NCI-H1694 (cell line): ENCODE measurements at regions not wholly inside any gene's neighbourhood (a gene's known extent, or its start where the extent isn't known, plus 50 kb on each side); places are given as distances from the start of the nearest gene placed in this dataset.

Experiments
- DNase-seq: peaks from one replicate; lab custom pipeline; 2025; lab: John Stamatoyannopoulos, UW

DNA sequence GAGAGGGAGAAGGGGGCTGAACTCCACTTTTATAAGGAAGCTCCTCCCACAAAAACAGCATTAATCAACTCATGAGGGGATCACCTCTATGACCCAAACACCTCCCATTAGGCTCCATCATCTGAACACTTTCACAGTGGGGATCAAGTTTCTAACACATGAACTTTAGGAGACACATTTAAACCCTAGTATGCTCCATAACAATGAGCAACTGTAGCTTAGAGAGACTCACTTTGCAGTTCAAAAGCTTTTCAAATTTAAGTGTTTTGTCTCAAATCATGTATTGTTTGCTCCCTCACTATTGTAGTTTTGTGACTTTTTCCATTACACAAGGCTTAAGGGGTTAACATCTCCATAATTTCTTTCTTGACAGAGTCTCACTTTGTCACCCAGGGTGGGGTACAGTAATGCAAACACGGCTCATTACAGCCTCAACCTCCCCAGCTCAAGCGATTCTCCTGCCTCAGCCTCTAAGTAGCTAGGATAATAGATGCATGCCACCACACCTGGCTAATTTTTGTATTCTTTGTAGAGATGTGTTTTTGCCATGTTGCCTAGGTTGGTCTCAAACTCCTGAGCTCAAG is 352.7 kb upstream of the CDH20 start:
- no peak for DNase-seq

DNA sequence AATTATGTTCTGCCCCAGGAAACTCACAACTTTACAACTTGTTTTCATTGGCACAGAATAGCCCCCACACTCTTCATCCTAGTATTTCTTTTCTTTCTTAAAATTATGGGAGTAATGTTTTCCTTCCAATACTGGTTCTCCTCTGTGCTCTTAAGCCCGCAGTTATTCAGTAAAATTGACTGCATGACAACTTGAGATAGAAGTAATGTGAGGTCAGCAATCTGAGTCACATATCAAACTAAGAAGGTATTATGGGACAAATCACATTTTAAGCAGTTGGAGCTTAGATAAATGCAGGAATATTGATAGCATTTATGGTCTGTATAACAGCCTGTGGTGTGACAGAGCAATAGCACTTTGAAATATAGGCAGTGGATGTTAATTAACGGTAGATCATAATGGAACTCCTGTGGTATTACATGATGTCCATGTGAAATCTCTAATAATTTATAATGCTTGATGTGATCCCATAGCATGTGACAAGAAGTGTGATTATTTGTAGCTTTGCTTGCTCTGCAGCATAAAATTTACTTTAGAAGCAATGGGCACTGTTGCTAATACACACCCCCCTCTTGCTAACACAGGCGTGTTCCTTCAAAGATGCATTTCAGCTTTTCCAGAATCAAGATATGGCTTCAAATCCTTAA is 351.4 kb upstream of the CDH20 start:
- no peak for DNase-seq

DNA sequence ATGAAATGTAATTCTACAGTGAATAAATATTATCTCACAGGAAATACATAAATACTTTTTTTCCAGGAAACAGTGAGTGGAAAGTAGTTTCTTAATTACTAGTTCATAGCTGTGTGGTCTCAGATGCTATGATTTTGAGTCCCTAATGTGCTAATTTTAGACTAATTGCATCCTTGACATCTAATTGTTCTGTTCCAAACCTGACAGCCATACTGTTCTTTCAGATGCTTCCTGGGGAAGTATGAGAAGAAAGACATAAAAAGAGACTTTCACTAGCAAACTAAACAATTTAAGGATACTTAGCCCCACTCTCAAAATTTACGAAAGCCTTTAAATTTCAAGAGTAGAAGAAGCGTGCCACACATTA is 350.9 kb upstream of the CDH20 start:
- no peak for DNase-seq

DNA sequence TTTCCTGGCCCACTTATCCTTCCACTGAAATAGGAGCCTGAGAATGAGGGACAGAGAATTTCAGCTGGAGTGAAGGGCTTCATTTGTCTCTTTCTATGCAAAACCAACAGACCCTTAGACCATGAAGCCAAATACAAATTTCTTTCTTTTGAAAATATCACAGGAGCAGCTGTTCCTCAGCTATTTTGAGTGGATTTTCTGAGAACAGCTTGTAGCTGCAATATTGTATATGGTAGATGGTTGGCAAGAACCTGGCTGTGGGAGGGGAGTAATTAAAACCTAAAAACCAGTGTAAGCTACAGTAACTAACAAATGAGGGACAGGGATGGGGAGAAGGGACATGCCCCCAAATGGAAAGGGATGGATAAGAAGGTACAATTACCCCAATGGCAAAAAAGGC is 350.3 kb upstream of the CDH20 start:
- DNase-seq = no peak

DNA sequence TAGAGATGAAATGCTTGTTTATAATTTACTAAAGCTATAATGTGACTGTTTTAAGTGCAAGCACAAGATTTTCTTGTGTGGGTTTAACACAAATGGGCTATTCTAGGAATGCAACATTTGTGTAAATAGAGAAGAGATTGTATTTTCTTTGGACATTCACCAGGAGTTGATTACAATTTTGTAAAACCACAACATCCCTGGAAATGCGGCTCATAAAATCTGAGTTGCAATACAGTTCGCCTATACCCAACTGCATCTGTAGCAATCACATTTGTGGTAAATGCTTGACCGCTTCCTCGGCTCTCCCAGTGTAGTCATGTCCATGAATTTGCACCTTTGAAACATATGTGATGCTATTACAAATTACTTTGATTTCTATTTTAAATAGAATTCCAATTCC is 348.7 kb upstream of the CDH20 start:
- DNase-seq = no peak

DNA sequence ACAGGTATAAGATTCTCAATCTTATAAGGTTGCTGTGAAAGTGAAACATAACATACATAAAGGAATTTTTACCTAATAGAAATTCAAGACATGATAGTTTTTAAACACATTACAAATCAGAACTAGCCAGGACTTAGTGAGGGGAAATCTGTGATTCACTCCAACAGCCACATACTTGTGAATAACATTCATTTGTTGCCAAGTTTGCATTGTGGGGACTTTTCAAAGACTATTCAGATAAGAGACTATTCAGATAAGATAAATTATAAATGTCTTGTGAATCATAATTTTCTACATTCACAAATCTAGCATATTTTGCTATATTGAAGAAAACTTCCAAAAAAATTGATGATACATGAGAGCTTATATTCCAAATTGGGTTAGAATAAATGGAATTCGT is 345.3 kb upstream of the CDH20 start:
- no peak for DNase-seq

DNA sequence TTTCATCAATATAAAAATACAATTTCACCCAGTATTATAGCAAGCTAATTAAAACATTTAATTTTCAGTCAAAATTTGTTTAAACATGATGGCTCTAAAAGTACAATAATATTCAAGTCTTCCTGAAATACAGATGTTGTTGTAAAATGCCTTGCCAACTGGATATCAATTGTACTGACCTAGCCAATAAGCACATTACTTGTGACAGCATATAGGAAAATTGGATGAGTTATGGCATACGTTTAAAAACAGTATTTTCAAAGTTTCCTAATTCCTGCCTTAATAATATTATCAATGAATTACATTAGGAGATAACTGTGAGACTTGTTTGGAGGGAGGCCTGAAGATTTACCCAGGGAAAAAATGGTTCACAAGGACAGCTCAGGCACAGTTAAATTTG is 336.9 kb upstream of the CDH20 start:
- DNase-seq = no peak

DNA sequence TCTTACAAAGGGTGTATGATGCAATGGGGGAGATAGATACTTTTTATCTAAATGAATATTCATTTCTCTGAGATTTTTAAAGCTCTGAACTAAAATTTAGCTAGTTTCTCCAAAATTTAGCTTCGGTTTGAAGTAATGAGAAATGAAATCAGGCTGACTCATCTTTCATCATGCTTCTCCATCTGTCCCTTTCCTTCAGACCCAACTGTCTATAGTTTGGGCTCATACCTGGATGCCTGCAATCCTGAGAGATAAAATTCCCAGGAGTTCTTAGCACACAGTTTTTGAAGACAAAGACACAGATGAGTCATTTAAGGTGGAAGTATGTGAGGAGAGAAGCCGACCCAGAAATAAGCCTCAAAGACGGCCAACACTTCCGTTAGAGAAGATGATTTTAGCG is 336.4 kb upstream of the CDH20 start:
- DNase-seq = no peak

DNA sequence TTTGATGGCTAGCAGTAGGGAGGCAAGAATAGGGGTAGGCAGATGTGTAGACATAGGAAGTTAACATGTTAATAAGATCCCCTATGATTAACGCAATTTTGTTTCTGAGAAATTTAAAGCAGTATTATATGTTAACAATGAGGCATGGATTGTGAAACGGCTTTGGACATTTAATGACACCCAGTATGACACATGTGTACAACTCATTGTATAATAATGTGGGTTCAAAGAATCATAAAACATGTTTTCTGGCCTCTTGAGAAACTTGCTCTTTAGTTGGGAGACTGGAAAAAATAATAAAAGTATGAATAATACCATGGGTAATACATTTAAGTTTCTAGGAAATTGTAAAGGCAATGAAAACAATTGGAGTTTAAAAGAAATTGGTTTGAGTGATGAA is 332.1 kb upstream of the CDH20 start:
- no peak for DNase-seq

DNA sequence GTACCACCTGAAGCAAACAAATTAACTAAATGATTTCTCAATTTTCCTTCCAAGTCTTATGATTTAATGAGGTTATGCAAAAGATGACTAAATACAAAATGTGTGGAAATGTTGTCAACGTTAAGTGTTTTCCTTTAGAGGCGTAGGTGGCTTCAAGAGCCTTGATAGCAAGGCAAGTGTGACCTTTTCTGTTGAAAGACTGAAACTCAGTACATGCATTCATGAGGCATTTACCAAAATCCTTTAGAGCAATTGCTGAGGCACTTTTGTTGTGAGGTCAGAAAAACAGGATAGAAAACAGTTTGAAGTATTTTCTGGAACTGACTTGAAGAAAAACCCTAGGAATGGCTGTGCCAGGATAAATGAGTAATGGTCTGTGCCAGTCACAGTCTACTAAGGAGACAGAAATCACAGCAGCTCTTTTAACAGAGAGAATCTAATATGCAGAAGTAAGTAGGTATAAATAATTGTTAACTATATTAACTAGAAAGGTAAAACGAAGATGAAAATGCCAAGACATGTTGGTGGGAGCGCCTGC is 326.5 kb upstream of the CDH20 start:
- DNase-seq = no peak

DNA sequence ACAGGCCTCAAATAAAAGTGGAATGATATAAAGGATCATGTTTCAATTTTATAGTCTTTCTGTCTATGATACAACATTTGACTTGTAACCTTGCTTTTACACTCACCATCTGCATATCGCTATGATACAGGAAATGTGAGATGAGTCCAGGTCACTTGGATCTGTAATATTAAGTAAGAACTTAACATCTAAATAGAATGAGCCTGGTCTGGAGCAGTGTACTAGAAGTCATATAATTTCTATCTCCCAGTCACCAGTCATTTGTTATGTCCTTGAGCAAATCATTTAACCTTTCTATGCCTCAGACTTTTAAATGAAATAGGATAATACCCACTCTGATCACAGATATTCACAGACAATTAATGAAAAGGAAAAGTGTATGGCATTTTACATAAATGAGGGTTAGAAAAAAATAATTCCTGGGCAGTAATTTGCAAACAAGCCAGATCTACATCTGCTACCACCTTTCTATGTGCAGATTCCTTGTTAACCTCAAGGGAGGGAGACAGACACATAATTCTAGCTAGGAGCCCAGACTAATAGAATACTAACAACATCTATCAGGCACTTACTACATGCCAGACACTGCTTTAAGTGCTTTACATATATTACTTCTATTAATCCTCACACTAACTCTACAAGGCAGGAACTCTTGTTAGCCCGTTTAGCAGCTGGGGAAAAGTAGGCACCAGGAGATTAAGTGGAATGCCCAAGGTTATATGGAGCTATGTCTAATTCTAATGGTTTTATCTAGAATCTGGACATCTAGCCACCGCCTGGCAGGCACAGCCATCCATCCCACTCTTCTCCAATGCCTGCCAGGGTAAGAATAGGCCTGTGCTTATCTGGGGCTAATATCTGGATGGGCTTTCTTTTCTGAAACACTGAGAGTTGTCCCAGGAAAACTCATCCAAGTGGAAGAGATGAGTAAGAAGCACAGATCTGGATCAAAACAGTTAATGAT is 313.6 kb upstream of the CDH20 start:
- DNase-seq = no peak

DNA sequence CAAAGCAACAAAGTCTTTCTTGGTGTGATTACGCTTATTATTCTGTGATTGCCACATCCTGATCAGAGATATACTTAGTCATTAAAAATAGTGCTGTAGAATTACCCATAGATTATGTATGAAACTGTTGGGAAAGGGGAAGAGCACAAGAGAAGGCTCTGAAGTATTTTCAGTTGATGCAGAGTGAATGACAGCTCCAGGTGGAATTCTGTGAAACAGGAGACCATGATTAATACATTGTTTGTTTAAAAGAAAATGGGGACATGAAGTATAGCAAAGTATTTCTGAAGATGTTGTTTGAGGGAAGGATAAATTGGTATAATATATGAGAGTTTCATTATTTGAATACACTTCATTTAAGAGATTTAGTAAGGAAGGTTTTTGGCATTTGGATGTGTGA is 307.6 kb upstream of the CDH20 start:
- no peak for DNase-seq

DNA sequence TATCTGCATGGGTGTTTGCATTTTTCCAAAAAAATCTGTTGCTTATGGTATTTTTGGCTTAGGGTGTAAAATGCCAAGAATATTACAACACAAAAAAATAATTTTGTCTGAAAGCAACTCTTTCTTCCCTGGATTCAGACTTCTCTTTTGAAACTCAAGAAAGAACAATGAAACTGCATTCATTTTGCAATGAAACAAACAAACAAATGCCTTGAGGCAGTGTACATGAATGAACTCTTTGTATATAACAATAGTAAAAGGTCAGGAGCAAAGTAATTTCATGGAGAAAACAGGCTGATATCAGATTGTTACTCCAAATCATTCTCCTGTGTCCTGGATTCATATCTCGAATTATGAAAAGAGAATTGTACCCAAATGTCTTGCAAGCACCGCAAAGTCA is 301.6 kb upstream of the CDH20 start:
- DNase-seq = no peak

DNA sequence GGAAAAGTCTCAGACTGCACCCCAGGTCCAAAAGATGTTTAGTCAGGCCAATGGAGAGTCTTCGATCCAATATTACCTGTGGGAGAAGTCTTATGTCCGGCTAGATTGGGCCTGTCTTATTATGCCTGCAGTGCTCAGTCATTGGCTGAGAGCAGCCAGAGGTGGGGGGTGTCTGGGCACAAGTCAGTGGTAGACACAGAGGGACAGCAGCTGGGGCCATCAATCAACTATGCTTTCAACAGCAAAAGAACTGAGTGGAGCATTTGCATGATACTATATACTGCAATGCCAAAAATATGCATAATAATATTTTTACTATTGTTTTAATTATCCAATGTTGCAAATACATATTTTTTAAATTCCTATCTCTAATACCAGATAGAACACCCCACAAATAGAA is 298.6 kb upstream of the CDH20 start:
- DNase-seq = no peak

DNA sequence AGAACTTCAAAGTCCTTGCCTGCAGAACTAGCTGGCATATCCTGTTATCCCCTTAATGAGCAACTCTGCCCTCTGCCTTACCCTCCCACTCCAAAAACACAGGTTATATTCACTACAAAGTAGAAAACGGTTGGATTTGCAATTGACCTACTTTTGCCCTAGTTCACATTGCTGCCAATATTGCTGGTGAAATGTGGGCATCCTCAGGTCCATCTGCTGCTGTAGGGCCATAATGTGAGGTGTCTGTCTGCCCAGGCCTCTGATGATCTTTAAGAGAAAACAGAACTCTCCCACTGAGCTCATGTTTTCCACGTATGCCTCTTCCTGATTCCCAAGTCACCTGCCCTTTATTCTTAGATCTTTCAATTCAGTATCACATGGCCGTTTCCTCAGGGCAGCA is 294.0 kb upstream of the CDH20 start:
- DNase-seq = no peak

DNA sequence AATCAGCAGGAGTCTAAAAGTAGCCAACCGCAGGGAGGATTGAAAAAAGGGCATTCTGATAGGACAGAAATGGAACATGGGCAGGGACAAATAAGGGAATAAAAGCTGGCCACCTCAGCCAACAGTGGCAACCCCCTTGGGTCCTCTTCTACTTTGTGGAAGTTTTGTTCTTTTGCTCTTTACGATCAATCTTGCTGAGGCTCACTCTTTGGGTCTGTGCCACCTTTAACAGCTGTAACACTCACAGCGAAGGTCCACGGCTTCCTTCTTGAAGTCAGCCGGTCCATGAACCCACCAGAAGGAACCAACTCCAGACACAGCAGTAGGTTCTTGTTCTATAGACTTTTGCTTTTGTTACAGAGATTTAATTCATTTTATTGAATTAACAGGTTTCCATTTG is 285.4 kb upstream of the CDH20 start:
- no peak for DNase-seq

DNA sequence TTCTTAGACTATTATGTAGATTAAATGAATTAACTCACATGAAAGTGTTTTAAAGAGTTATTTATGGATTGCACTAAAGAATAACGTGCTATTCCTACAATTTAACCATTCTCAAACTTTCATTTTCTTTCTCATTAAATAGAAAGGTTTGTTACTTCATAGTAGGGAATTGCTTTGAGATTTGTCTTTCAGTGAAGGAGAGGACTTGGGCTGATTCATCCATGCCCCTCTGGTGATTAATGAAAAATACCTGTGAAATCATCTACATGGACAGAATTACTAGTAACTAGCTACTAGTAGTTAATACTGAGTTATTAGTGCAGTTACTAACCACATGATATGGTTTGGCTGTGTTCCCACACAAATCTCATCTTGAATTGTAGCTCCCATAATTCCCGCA is 275.8 kb upstream of the CDH20 start:
- no peak for DNase-seq

DNA sequence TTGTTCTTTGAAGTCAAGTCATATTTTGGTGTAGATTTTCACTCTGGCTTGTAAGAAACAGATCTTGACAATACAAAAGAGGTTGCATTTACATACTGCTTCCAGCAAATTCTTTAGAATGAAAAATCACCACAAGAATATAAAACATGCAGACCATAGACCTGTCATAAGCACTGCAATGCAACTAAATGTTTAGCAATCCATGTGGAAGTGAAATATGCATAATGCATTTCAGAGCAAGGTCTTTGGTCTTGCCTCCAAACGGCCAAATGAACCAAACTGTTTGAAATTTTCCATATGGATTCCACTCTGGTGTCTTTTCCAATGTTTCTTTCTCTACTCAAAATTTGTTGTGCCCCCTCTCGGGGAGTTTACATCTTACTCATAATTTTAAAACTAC is 271.0 kb upstream of the CDH20 start:
- DNase-seq = no peak

DNA sequence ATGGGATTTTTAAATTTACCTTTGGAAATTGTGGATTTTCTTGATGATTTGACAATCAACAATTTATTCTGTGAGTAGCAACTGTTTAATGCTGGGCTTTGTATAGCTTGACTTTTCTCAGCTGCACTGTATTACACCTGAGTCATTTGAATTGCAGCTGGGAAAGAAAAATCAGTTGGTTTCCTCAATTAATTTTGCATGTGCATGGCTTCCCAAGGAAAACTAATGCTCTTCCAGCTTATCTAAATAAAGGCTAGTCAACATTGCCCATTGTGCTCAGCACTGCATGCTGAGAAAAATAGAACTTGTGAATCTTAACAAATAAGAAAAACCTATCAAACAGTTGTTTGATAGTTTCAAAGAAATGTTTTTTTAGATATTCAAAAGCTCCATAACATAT is 268.3 kb upstream of the CDH20 start:
- DNase-seq = no peak

DNA sequence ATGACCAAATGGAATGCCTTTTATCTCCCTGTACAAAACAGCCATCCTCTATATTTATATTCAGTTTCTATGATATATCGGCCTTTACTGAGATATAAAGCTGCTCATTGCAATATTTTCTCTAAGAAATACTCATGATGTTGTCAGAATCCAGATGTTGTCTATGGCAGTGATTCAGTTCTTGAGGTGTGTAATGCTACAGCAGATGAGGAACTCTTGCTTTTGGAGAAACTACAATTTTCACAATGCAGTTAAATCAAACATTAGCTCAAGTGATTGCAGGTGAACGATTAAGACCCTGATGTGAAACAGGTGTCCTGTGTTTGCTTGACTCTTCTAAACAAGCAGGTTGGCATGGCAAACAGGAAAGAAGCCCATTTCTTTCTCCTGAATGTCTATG is 256.2 kb upstream of the CDH20 start:
- DNase-seq = no peak

DNA sequence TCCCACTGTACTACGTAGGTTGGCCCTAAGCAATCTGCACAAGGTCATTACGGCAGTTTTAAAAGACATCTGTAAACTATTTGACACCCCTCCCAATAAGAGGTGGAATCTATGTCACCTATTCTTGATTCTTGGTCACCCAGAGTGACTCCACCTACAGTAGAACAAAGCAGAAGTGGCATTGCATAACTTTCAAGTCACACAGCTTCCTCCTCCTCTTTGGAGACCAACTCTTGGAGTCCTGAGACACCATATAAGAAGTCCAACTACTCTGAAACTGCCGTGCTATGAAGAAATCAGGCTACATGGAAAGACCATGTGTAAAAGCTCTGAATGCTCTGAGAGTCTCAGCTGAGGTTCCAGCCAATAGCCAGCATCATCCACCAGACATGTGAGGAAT is 253.5 kb upstream of the CDH20 start:
- DNase-seq = no peak

DNA sequence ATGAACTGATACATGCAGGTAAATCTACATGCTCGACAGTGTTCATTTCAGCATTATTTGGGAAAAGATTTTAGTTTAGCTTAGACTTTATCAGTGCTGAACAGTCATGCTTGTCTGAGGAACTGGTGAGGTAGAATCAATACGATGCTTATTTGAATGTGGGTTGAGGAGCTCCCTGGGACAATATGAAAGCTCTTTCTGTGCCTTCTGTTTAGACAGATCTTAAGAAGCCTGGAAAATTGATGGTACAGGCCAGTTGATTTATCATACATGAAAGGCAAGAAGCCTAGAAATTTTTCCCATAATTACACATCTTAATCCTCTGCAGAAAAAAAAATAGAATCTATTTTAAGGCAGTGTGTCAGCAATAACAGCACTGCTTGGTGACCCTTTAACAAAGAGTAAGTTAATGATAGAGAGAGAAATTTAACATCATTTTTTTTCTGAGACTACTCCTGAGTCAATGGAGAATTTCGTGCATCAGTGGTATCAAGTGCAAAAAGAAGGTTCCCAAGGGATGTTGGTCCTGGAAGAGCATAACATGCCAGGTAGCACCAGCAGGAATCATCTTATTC is 252.2 kb upstream of the CDH20 start:
- no peak for DNase-seq
